KMS-11 (cell line): ENCODE measurements at regions not wholly inside any gene's neighbourhood (a gene's known extent, or its start where the extent isn't known, plus 50 kb on each side); places are given as distances from the start of the nearest gene placed in this dataset.

Source experiments
- H2AFZ ChIP-seq: fragments of 200-600 bp; sonication (generic); 2 replicates; pipeline ENCODE4 v1.6.1; 2016; ENCODE audit warnings: antibody characterized with exemption, mixed run types, low read depth
- H3K27ac ChIP-seq: fragments of 200-600 bp; sonication (generic); 2 replicates; pipeline ENCODE4 v1.6.1; 2016; ENCODE audit warnings: mild to moderate bottlenecking, mixed run types
- H3K27me3 ChIP-seq: fragments of 200-600 bp; sonication (generic); 2 replicates; pipeline ENCODE4 v1.6.1; 2017; ENCODE audit warnings: mild to moderate bottlenecking, low read depth, mixed run types, moderate library complexity; ENCODE audit not compliant: insufficient read depth
- H3K36me3 ChIP-seq: fragments of 200-600 bp; sonication (generic); 2 replicates; pipeline ENCODE4 v1.6.1; 2017; ENCODE audit warnings: mild to moderate bottlenecking, mixed run types; ENCODE audit not compliant: insufficient read depth
- H3K4me1 ChIP-seq: fragments of 200-600 bp; sonication (generic); 2 replicates; pipeline ENCODE4 v1.6.1; 2016; ENCODE audit warnings: mild to moderate bottlenecking, low read depth, mixed run types; ENCODE audit not compliant: poor library complexity, severe bottlenecking
- H3K4me2 ChIP-seq: fragments of 200-600 bp; sonication (generic); 2 replicates; pipeline ENCODE4 v1.7.0; 2016; ENCODE audit warnings: mild to moderate bottlenecking, mixed run types
- H3K4me3 ChIP-seq: fragments of 200-600 bp; sonication (generic); IDR thresholded peaks from 2 replicates; pipeline ENCODE4 v1.6.1; 2017; ENCODE audit warnings: low read depth, low read length, mixed read lengths; ENCODE audit not compliant: insufficient read depth
- H3K79me2 ChIP-seq: fragments of 200-600 bp; sonication (generic); 2 replicates; pipeline ENCODE4 v1.6.1; 2016; ENCODE audit warnings: low read depth, mixed run types; ENCODE audit not compliant: insufficient read depth
- H3K9ac ChIP-seq: fragments of 200-600 bp; sonication (generic); 2 replicates; pipeline ENCODE4 v1.6.1; 2016; ENCODE audit warnings: mild to moderate bottlenecking, mixed run types
- H4K20me1 ChIP-seq: fragments of 200-600 bp; sonication (generic); 2 replicates; pipeline ENCODE4 v1.6.1; 2016; ENCODE audit warnings: mild to moderate bottlenecking, mixed run types; ENCODE audit not compliant: insufficient read depth
- TF ChIP-seq, protein P1 (sequence below): fragments of 200-600 bp; sonication (generic); conservative IDR thresholded peaks from 2 replicates; pipeline ENCODE4 v1.6.1; 2017; ENCODE audit warnings: low read depth, mild to moderate bottlenecking, antibody characterized with exemption, low read length, moderate library complexity, mixed read lengths

DNA sequence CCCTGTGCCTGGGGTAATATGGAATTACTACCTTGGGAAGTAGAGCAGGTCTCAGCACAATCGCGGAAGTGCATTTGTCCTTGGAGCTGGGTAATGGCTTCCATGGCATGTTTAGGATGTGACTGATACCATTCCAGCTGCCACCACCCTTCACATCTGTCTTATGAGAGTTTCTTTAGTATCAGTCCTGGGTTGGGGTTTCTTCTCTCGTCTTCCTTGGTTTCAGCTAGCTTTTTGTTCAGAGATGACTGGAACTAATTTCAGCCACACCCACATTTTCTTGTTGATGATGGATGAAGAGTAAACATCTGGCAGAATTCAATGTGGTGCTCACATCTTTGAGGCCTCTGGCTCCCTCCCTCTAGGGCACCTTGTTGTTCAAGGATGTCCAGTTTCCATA, 212.9 kb upstream of the SOX21 start:
- TF ChIP-seq, protein P1, sequence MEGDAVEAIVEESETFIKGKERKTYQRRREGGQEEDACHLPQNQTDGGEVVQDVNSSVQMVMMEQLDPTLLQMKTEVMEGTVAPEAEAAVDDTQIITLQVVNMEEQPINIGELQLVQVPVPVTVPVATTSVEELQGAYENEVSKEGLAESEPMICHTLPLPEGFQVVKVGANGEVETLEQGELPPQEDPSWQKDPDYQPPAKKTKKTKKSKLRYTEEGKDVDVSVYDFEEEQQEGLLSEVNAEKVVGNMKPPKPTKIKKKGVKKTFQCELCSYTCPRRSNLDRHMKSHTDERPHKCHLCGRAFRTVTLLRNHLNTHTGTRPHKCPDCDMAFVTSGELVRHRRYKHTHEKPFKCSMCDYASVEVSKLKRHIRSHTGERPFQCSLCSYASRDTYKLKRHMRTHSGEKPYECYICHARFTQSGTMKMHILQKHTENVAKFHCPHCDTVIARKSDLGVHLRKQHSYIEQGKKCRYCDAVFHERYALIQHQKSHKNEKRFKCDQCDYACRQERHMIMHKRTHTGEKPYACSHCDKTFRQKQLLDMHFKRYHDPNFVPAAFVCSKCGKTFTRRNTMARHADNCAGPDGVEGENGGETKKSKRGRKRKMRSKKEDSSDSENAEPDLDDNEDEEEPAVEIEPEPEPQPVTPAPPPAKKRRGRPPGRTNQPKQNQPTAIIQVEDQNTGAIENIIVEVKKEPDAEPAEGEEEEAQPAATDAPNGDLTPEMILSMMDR: no peak
- no peaks in the 10 kb centered on the region for H3K36me3 ChIP-seq
- no peak overlapping the region for H3K27ac ChIP-seq
- no peak overlapping the region for H3K4me3 ChIP-seq
- no peaks in the 10 kb centered on the region for H3K79me2 ChIP-seq
- no peaks in the 10 kb centered on the region for H3K4me1 ChIP-seq
- no peak overlapping the region for H3K9ac ChIP-seq
- H3K4me2 ChIP-seq: no peak overlapping the region
- H3K27me3 ChIP-seq: no peaks in the 10 kb centered on the region
- H4K20me1 ChIP-seq: no peaks in the 10 kb centered on the region
- no peak overlapping the region for H2AFZ ChIP-seq

DNA sequence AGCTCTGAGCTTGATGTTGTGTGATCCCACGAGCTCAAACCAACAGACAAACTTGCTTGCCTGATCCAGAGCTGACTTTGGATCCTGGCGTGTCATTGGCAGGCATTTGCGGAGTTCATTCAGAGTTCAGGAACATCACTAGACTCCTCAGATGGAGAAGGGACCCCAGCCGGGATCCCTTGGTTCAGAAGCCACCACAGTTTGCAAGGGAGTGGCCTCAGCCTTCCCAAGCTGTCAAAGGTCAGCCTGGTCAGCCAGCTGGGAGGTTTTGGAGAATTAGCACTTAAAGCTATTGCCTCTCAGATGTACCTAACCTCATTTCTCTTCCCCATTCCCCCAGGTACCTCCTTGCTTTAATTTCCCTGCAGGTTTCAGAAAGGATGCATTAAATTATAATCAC, 208.8 kb upstream of the SOX21 start:
- H3K4me2 ChIP-seq: no peak overlapping the region
- H2AFZ ChIP-seq: no peak overlapping the region
- no peaks in the 10 kb centered on the region for H3K36me3 ChIP-seq
- no peak overlapping the region for H3K4me3 ChIP-seq
- no peaks in the 10 kb centered on the region for H3K4me1 ChIP-seq
- no peak overlapping the region for H3K27ac ChIP-seq
- TF ChIP-seq, protein P1: no peak
- H3K79me2 ChIP-seq: no peaks in the 10 kb centered on the region
- no peaks in the 10 kb centered on the region for H4K20me1 ChIP-seq
- no peaks in the 10 kb centered on the region for H3K27me3 ChIP-seq
- no peak overlapping the region for H3K9ac ChIP-seq

DNA sequence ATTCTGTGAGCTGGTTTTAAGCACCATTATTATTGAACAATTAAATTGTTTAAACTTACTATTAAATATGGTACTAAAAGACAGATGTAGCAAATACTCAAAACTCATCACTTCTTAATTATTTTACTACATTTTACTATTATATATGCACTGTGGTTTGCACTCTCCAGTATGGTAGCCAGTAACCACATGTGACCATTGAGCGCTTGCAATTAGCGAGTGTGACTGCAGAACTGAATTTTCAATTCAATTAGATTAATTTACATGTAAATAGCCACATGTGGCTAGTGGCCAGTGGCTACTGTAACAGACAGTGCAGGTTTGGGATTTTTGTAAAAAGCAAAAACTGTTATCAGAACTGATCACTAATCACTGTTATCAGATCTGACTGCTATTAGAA, 208.2 kb upstream of the SOX21 start:
- Histone ChIP-seq H3K4me2 (no peak overlapping the region), H3K4me1 (no peaks in the 10 kb centered on the region), H3K27ac (no peak overlapping the region), H3K27me3 (no peaks in the 10 kb centered on the region), H2AFZ (no peak overlapping the region), H4K20me1 (no peaks in the 10 kb centered on the region), H3K79me2 (no peaks in the 10 kb centered on the region), H3K9ac (no peak overlapping the region), H3K4me3 (no peak overlapping the region), H3K36me3 (no peaks in the 10 kb centered on the region)
- TF ChIP-seq, protein P1: no peak

DNA sequence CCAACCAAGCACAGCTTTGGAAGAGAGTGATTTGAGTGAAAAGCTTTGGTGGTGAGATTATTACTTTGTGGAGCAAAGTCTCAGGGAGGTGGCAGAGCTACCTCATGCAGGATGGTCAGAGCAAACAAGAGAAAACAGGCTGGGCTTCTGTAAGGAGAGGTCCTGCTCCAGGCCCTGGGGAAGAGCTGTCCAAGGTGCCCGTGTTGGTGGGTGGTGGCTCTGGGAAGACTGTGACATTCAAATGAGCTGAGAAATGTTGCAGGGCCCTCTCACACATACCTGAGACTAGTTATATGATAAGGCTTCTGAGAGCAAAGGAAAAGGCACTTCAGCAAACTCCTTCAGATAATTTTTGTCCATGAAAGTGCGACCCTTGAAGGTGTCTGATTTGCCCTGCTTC, 205.5 kb upstream of the SOX21 start:
- H3K4me2 ChIP-seq: no peak overlapping the region
- no peaks in the 10 kb centered on the region for H3K79me2 ChIP-seq
- H3K9ac ChIP-seq: no peak overlapping the region
- TF ChIP-seq, protein P1: no peak
- no peaks in the 10 kb centered on the region for H3K36me3 ChIP-seq
- H3K4me1 ChIP-seq: no peaks in the 10 kb centered on the region
- no peak overlapping the region for H3K27ac ChIP-seq
- H4K20me1 ChIP-seq: no peaks in the 10 kb centered on the region
- H3K4me3 ChIP-seq: no peak overlapping the region
- H3K27me3 ChIP-seq: no peaks in the 10 kb centered on the region
- H2AFZ ChIP-seq: no peak overlapping the region

DNA sequence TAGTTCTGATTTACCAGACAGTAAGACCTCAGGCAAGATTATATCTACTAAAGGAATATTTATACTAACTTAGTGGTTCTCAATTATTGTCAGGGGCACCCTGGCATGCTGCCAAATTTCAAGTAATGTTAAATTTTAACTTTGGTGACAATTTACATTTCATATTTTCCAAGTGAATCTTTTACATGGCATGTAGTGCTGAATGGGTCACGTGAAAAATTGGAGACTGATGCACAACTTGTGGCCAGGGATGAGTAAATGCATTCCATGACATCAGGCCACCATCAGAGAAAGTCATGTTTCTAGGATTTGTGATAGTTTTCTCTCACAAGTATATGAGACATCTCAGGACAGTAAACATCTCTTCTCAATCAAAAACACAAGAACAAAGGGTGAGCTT, 202.6 kb upstream of the SOX21 start:
- no peaks in the 10 kb centered on the region for H3K4me1 ChIP-seq
- H3K9ac ChIP-seq: no peak overlapping the region
- no peak overlapping the region for H3K4me2 ChIP-seq

More for the DNA sequence above, 202.6 kb upstream of the SOX21 start:
- Histone ChIP-seq H4K20me1 (no peaks in the 10 kb centered on the region), H3K27ac (no peak overlapping the region), H3K27me3 (no peaks in the 10 kb centered on the region), H2AFZ (no peak overlapping the region), H3K4me3 (no peak overlapping the region), H3K79me2 (no peaks in the 10 kb centered on the region), H3K36me3 (no peaks in the 10 kb centered on the region)
- TF ChIP-seq, protein P1: no peak
